Effector memory CD4-positive, alpha-beta T cell (primary cell): ENCODE measurements at regions not wholly inside any gene's neighbourhood (a gene's known extent, or its start where the extent isn't known, plus 50 kb on each side); places are given as distances from the start of the nearest gene placed in this dataset.

Experiments used
- DNase-seq, 3 donors: peaks; one replicate each; pipeline ENCODE4 v3.0.0-alpha.2; 2020
- H3K27ac ChIP-seq: 2 replicates; pipeline ENCODE4 v1.7.0; 2013; ENCODE audit warnings: mild to moderate bottlenecking, low read length, moderate library complexity; ENCODE audit not compliant: insufficient read depth, poor library complexity, severe bottlenecking
- H3K27me3 ChIP-seq: replicated peaks from 2 replicates; pipeline ENCODE4 v1.7.0; 2013; ENCODE audit warnings: mild to moderate bottlenecking, low read length; ENCODE audit not compliant: insufficient read depth, control insufficient read depth, poor library complexity, severe bottlenecking
- H3K36me3 ChIP-seq: 2 replicates; pipeline ENCODE4 v1.7.0; 2013; ENCODE audit warnings: mild to moderate bottlenecking, low read length, moderate library complexity; ENCODE audit not compliant: control insufficient read depth, insufficient read depth
- H3K4me1 ChIP-seq: 2 replicates; pipeline ENCODE4 v1.7.0; 2013; ENCODE audit warnings: low read length, mild to moderate bottlenecking; ENCODE audit not compliant: control insufficient read depth, insufficient read depth, poor library complexity, severe bottlenecking
- H3K4me3 ChIP-seq: 2 replicates; pipeline ENCODE4 v1.7.0; 2013; ENCODE audit warnings: low read length, low read depth, mild to moderate bottlenecking; ENCODE audit not compliant: insufficient read depth, poor library complexity, severe bottlenecking
- H3K9me3 ChIP-seq: 2 replicates; pipeline ENCODE4 v1.7.0; 2013; ENCODE audit warnings: mild to moderate bottlenecking, low read length, moderate library complexity; ENCODE audit not compliant: control insufficient read depth

DNA sequence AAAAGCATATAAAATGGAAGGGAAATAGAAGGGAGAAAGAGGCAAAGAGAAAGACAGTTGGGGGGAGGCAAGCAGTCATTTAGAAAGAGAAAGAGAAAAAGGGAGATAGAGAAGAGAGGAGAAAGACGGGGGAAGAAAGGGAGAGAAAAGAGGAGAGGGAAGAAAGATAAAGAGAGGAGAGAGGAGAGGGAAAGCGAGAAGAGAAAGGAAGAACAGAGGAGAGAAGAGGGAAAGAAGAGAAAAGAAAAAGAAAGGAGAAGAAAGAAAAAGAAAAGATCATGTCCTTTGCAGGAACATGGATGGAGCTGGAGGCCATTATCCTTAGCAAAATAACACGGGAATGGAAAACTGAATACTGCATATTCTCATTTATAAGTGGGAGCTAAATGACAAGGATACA is 247.7 kb downstream of the MIAT start:
- H3K27ac ChIP-seq = no peak overlapping the region
- H3K36me3 ChIP-seq = no peaks in the 10 kb centered on the region
- H3K4me1 ChIP-seq = peaks cover 5% of the 10 kb centered on the region
- no peaks in the 10 kb centered on the region for H3K9me3 ChIP-seq
- H3K4me3 ChIP-seq = no peak overlapping the region
- no peaks in the 10 kb centered on the region for H3K27me3 ChIP-seq
- no peak for DNase-seq

DNA sequence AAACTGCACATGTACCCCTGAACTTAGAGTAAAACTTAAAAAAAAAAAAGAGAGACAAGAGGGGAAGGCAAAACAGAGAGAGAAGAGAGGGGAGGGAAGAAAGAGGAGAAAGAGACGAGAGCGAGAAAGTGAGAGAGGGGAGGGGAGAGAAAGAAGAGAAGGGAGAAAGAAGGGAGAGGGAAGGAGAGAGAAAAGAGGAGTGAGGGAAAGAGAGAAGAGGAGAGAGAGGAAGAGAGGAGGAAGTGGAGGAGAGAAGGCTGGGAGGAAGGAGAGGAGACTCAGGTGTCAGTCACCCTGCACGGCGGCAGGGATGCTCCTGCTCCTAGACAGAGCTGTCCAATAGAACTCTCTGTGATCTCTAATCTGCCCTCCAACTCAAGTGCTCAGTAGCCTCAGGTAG is 248.3 kb downstream of the MIAT start:
- no peak for DNase-seq
- no peaks in the 10 kb centered on the region for H3K9me3 ChIP-seq

DNA sequence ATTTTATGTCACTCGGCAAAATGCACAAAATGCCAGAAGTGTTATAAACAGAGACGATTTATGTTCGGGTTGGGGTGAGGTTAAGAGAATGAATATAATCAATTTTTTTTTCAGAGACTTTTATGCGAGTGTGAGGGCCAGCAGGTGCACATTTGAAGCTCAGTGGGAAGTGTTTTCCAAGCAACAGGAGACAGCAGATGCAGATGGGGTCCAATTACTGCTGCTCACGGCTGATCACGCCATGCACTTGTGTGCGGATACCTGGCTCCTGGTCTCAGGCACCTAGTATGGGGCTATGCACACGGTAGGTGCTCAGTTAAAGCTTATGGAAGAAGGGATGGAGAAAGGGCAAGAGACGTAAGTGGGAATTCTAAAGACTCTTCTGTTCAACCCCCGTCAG is 249.1 kb downstream of the MIAT start:
- Histone ChIP-seq H3K4me1 (peaks cover 5% of the 10 kb centered on the region), H3K27ac (no peak overlapping the region), H3K4me3 (no peak overlapping the region), H3K9me3 (no peaks in the 10 kb centered on the region), H3K36me3 (no peaks in the 10 kb centered on the region), H3K27me3 (no peaks in the 10 kb centered on the region)
- DNase-seq = no peak

More for the DNA sequence above, 248.3 kb downstream of the MIAT start:
- peaks cover 5% of the 10 kb centered on the region for H3K4me1 ChIP-seq
- no peak overlapping the region for H3K4me3 ChIP-seq
- H3K36me3 ChIP-seq = no peaks in the 10 kb centered on the region
- no peak overlapping the region for H3K27ac ChIP-seq
- no peaks in the 10 kb centered on the region for H3K27me3 ChIP-seq

DNA sequence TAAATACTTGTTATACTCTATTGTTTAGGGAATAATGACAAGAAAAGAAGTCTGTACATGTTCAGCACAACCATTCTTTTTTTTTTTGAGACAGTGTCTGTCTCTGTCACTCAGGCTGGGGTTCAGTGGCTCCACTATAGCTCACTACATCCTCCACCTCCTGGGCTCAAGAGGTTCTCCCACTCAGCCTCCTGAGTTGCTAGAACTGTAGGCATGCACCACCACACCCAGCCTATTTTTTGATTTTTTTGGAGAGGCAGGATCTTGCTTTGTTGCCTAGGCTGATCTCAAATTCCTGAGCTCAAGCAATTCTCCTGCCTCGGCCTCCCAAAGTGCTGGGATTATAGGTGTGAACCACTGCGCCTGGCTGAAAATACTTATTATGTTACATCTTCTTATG is 250.0 kb downstream of the MIAT start:
- H3K4me3 ChIP-seq = no peak overlapping the region
- no peaks in the 10 kb centered on the region for H3K9me3 ChIP-seq
- H3K36me3 ChIP-seq = no peaks in the 10 kb centered on the region
- no peak for DNase-seq
- no peak overlapping the region for H3K27ac ChIP-seq
- no peaks in the 10 kb centered on the region for H3K27me3 ChIP-seq
- peaks cover 5% of the 10 kb centered on the region for H3K4me1 ChIP-seq

DNA sequence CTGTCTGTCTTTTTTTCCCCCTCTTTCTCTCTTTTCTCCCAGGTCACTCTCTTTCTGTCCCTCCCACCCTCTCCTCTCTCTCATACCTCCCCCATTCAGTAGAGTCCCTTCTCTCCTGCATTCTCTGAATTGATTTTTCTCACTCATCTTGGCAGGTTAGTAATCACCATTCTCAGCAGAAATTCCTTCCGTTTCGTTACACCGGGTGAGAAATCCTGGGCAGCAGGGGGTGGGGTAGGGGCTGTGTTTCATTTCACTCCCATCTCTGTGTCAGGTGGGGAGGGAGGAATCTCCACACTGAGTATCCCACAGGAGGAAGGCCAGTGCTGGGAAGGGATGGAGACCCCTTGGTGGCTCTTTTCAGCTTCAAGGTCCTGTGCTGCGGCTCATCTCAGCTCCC is 253.5 kb downstream of the MIAT start:
- Histone ChIP-seq H3K4me1 (no peaks in the 10 kb centered on the region), H3K27ac (no peak overlapping the region), H3K27me3 (no peaks in the 10 kb centered on the region), H3K4me3 (no peak overlapping the region), H3K36me3 (no peaks in the 10 kb centered on the region), H3K9me3 (no peaks in the 10 kb centered on the region)
- DNase-seq = no peak

DNA sequence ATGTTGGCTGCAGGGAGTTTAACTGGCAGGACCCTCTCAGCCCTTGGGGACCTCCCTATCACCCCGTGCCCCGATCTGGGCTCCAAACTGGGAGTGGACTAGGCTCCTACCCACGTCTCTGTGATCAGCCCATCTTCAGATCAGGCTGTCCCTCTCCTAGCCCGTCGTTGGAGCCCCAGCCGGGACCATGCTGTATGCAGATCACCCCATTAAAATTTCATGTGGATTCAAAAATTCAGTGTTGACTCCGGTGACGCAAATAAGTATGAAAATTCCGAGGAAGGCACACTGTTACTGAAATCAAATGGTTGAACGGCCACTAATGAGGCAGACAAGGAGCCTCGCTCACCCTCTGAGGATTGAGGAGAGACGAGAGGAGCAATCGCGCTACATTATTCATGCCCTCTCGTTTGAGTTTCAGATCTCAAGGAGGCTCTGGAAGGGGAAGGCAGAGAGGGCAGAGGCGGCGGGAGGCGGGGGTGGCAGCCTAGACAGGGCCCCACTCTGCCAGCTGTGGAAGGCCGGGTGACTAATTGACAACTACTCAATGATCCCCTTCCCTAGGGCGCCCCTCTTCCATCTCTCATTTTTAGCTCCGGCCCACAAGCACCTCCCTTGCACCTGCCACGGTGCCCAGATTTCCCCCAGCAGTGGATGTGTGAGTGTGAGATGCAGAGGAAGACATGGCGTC is 255.4 kb downstream of the MIAT start:
- H3K4me1 ChIP-seq = no peaks in the 10 kb centered on the region
- H3K36me3 ChIP-seq = no peaks in the 10 kb centered on the region
- no peaks in the 10 kb centered on the region for H3K9me3 ChIP-seq
- no peaks in the 10 kb centered on the region for H3K27me3 ChIP-seq
- no peak overlapping the region for H3K27ac ChIP-seq
- H3K4me3 ChIP-seq = no peak overlapping the region
- DNase-seq = no peak

DNA sequence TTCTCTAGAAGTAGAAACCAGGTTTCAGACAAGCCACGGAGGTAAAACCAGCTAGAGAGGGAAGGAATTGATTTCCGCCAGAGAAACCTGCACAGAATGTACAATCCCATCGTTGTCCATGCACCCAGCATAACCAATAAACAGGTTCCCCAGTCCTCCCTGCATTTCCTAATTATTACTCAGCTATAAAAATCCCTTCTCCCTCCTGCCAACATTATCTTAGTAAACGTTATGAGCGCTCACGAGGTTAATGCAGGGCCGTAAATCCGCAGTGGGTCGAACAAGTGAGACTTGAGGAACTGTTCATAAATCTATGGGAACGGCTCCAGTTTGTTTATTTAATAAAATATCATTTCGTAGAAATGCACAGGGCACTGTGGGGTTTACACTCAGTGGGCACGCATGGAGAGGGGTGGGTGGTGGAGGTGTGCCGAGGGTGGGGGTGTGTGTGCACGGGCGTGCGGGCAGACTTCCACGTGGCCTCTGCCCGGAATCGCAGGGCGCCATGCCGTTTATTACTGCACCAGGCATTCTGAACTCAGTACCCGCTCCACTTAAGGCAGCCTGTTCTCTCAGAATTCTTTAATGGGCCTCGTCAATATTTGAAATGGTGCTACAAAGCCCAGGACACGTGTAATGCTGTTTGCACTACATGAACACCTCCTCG is 257.3 kb downstream of the MIAT start:
- H3K36me3 ChIP-seq = no peaks in the 10 kb centered on the region
- no peak for DNase-seq
- no peak overlapping the region for H3K4me3 ChIP-seq
- no peaks in the 10 kb centered on the region for H3K27me3 ChIP-seq
- no peaks in the 10 kb centered on the region for H3K9me3 ChIP-seq
- no peaks in the 10 kb centered on the region for H3K4me1 ChIP-seq
- no peak overlapping the region for H3K27ac ChIP-seq

DNA sequence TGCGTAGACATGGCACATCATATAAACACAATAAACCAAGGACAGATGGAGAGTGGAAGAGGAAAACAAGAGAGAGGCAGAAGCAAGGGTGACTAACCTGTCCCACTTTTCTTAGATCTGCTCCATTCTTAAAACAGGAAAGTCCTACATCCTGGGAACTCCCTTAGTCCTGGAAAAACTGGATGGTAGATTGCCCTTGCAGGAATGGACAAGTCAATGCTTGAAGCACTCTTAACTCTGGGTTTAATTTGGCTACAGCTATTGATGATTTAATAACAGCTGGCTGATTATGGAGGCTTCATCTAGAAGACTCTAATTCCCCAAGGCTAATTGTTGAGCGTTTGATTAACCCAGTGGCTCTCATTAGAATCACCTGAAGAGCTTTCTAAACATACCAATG is 258.8 kb downstream of the MIAT start:
- Histone ChIP-seq H3K9me3 (no peaks in the 10 kb centered on the region), H3K4me3 (no peak overlapping the region), H3K4me1 (no peaks in the 10 kb centered on the region), H3K36me3 (no peaks in the 10 kb centered on the region), H3K27me3 (no peaks in the 10 kb centered on the region), H3K27ac (no peak overlapping the region)
- DNase-seq = no peak

DNA sequence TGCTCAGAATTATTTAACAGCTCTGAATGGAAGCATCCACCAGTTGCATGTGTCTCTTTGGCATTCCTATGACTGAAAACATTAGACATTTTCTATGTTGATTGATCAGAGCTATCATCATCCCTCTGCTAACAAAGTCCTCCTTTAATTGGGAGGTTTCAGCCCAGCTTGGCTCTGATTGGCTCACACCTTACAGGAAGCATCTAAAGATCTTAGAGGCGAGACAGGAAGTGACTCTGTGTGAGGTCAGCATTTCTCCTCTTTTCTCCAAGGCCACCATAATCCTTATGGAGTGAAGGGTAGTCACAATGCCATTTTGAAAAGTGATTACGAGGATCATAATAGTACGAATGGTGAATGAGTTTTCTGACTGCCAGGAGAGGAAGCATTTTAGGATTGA is 260.8 kb downstream of the MIAT start:
- Histone ChIP-seq H3K4me1 (no peaks in the 10 kb centered on the region), H3K27me3 (no peaks in the 10 kb centered on the region), H3K9me3 (no peaks in the 10 kb centered on the region), H3K36me3 (no peaks in the 10 kb centered on the region), H3K27ac (no peak overlapping the region), H3K4me3 (no peak overlapping the region)
- DNase-seq = no peak

DNA sequence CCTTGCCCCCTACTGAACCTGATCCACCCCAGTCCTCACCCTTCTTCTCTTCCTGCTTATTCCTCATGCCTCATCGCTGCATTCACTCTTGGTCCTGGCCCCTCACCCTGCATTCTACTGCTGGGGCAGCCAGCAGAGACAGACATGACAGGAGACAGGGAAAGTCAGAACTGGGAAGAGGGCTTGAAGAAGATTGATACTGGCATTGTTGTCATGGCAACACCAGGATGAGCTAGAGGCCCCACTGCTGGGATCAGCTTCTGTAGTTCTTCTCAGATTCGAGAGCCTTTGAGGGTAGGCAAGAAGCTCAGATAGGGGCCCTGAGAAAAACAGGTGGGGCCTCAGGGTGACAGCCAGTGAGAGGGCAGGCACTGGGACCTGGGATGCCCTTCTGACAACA is 264.3 kb downstream of the MIAT start:
- Histone ChIP-seq H3K27me3 (no peaks in the 10 kb centered on the region), H3K4me3 (no peak overlapping the region), H3K36me3 (no peaks in the 10 kb centered on the region), H3K27ac (no peak overlapping the region), H3K9me3 (no peaks in the 10 kb centered on the region), H3K4me1 (no peaks in the 10 kb centered on the region)
- no peak for DNase-seq
